ENCODE measurements at regions not wholly inside any gene's neighbourhood (a gene's known extent, or its start where the extent isn't known, plus 50 kb on each side); places are given as distances from the start of the nearest gene placed in this dataset.
"Not testable (repeated sequence)": the region's sequence is repeated elsewhere in the genome, so short reads cannot be mapped to it uniquely, and the experiment has no call there.

- TF ChIP-seq CTCF (conservative IDR thresholded peaks at IDR 0.05); ZFX (IDR thresholded peaks at IDR 0.05): not testable (repeated sequence)
These were observed 128.6 kb upstream of the ALDH3B2 start for GRCh38 chr11:67803055-67803454.

All from C4-2B (cell line).